Stimulated activated memory B cell treated with anti-CD40 and anti-IgM and Interleukin-4, amounts not matched to agents 10 μg/mL and 1 μg/mL and 100 μg/mL, for 72 hours (primary cell): ENCODE measurements at regions not wholly inside any gene's neighbourhood (a gene's known extent, or its start where the extent isn't known, plus 50 kb on each side); places are given as distances from the start of the nearest gene placed in this dataset.

Experiments used
- ATAC-seq: fragments of 150-1000 bp; cut with Tn5 transposase; 2 replicates; pipeline ENCODE4 v1.10.0; 2021
- H3K27ac Mint-ChIP-seq: one replicate; pipeline ENCODE4 v1.8.0; 2022; ENCODE audit warnings: mild to moderate bottlenecking, mixed read lengths
- H3K27me3 Mint-ChIP-seq: one replicate; pipeline ENCODE4 v1.8.0; 2022; ENCODE audit warnings: mixed read lengths
- H3K36me3 Mint-ChIP-seq: one replicate; pipeline ENCODE4 v1.8.0; 2022; ENCODE audit warnings: mixed read lengths
- H3K4me1 Mint-ChIP-seq: one replicate; pipeline ENCODE4 v1.8.0; 2022; ENCODE audit warnings: mixed read lengths
- H3K4me3 Mint-ChIP-seq: one replicate; pipeline ENCODE4 v1.8.0; 2022; ENCODE audit warnings: mild to moderate bottlenecking, moderate library complexity, mixed read lengths
- H3K9me3 Mint-ChIP-seq: one replicate; pipeline ENCODE4 v1.8.0; 2022; ENCODE audit warnings: mixed read lengths

- no peak for ATAC-seq
- H3K4me3 Mint-ChIP-seq = no peak overlapping the region
- no peaks in the 10 kb centered on the region for H3K4me1 Mint-ChIP-seq
- no peak overlapping the region for H3K27ac Mint-ChIP-seq
- no peaks in the 10 kb centered on the region for H3K36me3 Mint-ChIP-seq
- peaks cover 12% of the 10 kb centered on the region for H3K9me3 Mint-ChIP-seq
- H3K27me3 Mint-ChIP-seq = no peaks in the 10 kb centered on the region
Measured at GRCh38 chr10:64219271-64220025, 698.2 kb downstream of the REEP3 start.

GRCh38 chr10:64234489-64234888 is 713.3 kb downstream of the REEP3 start:
- Mint-ChIP-seq H3K4me1 (no peaks in the 10 kb centered on the region), H3K27me3 (no peaks in the 10 kb centered on the region), H3K4me3 (no peak overlapping the region)

GRCh38 chr10:64257704-64258103 is 736.5 kb downstream of the REEP3 start:
- no peaks in the 10 kb centered on the region for H3K27me3 Mint-ChIP-seq
- H3K36me3 Mint-ChIP-seq = no peaks in the 10 kb centered on the region
- H3K4me3 Mint-ChIP-seq = no peak overlapping the region
- no peaks in the 10 kb centered on the region for H3K4me1 Mint-ChIP-seq
- no peak for ATAC-seq
- H3K27ac Mint-ChIP-seq = no peak overlapping the region
- no peaks in the 10 kb centered on the region for H3K9me3 Mint-ChIP-seq

More at GRCh38 chr10:64234489-64234888, 713.3 kb downstream of the REEP3 start:
- peaks cover 3% of the 10 kb centered on the region for H3K9me3 Mint-ChIP-seq
- no peak overlapping the region for H3K27ac Mint-ChIP-seq
- H3K36me3 Mint-ChIP-seq = no peaks in the 10 kb centered on the region
- no peak for ATAC-seq

GRCh38 chr10:64261092-64261491 is 739.9 kb downstream of the REEP3 start:
- Mint-ChIP-seq H3K36me3 (no peaks in the 10 kb centered on the region), H3K9me3 (no peaks in the 10 kb centered on the region), H3K27ac (no peak overlapping the region), H3K4me3 (no peak overlapping the region), H3K4me1 (no peaks in the 10 kb centered on the region), H3K27me3 (no peaks in the 10 kb centered on the region)
- ATAC-seq = no peak

GRCh38 chr10:64261676-64262075 is 740.5 kb downstream of the REEP3 start:
- H3K27ac Mint-ChIP-seq = no peak overlapping the region
- H3K27me3 Mint-ChIP-seq = no peaks in the 10 kb centered on the region
- H3K4me1 Mint-ChIP-seq = no peaks in the 10 kb centered on the region
- no peaks in the 10 kb centered on the region for H3K36me3 Mint-ChIP-seq
- no peak overlapping the region for H3K4me3 Mint-ChIP-seq
- ATAC-seq = no peak
- no peaks in the 10 kb centered on the region for H3K9me3 Mint-ChIP-seq

GRCh38 chr10:64265961-64266360 is 744.8 kb downstream of the REEP3 start:
- Mint-ChIP-seq H3K4me1 (no peaks in the 10 kb centered on the region), H3K36me3 (no peaks in the 10 kb centered on the region), H3K27ac (no peak overlapping the region), H3K9me3 (peaks cover 3% of the 10 kb centered on the region), H3K4me3 (no peak overlapping the region), H3K27me3 (no peaks in the 10 kb centered on the region)
- ATAC-seq = no peak

GRCh38 chr10:64271508-64271907 is 750.3 kb downstream of the REEP3 start:
- Mint-ChIP-seq H3K4me3 (no peak overlapping the region), H3K27me3 (no peaks in the 10 kb centered on the region), H3K36me3 (no peaks in the 10 kb centered on the region), H3K4me1 (no peaks in the 10 kb centered on the region), H3K27ac (no peak overlapping the region), H3K9me3 (peaks cover 3% of the 10 kb centered on the region)
- no peak for ATAC-seq

GRCh38 chr10:64271983-64272382 is 750.8 kb downstream of the REEP3 start:
- peaks cover 3% of the 10 kb centered on the region for H3K9me3 Mint-ChIP-seq
- no peaks in the 10 kb centered on the region for H3K27me3 Mint-ChIP-seq
- no peak overlapping the region for H3K4me3 Mint-ChIP-seq
- H3K4me1 Mint-ChIP-seq = no peaks in the 10 kb centered on the region
- no peak overlapping the region for H3K27ac Mint-ChIP-seq
- ATAC-seq = no peak
- no peaks in the 10 kb centered on the region for H3K36me3 Mint-ChIP-seq

GRCh38 chr10:64275001-64275400 is 753.8 kb downstream of the REEP3 start:
- Mint-ChIP-seq H3K4me3 (no peak overlapping the region), H3K36me3 (no peaks in the 10 kb centered on the region), H3K27ac (no peak overlapping the region), H3K27me3 (no peaks in the 10 kb centered on the region), H3K4me1 (no peaks in the 10 kb centered on the region), H3K9me3 (peaks cover 3% of the 10 kb centered on the region)
- no peak for ATAC-seq

GRCh38 chr10:64275774-64276173 is 754.6 kb downstream of the REEP3 start:
- Mint-ChIP-seq H3K4me1 (no peaks in the 10 kb centered on the region), H3K4me3 (no peak overlapping the region), H3K9me3 (peaks cover 3% of the 10 kb centered on the region), H3K27me3 (no peaks in the 10 kb centered on the region), H3K27ac (no peak overlapping the region), H3K36me3 (no peaks in the 10 kb centered on the region)
- no peak for ATAC-seq

- peaks cover 3% of the 10 kb centered on the region for H3K9me3 Mint-ChIP-seq
- ATAC-seq = no peak
- no peaks in the 10 kb centered on the region for H3K4me1 Mint-ChIP-seq
- no peaks in the 10 kb centered on the region for H3K27me3 Mint-ChIP-seq
- no peak overlapping the region for H3K27ac Mint-ChIP-seq
- no peak overlapping the region for H3K4me3 Mint-ChIP-seq
- H3K36me3 Mint-ChIP-seq = no peaks in the 10 kb centered on the region
Measured at GRCh38 chr10:64277536-64277935, 756.3 kb downstream of the REEP3 start.

GRCh38 chr10:64283621-64284020 is 762.4 kb downstream of the REEP3 start:
- Mint-ChIP-seq H3K4me3 (no peak overlapping the region), H3K27ac (no peak overlapping the region), H3K36me3 (no peaks in the 10 kb centered on the region), H3K9me3 (peaks cover 2% of the 10 kb centered on the region), H3K4me1 (no peaks in the 10 kb centered on the region), H3K27me3 (no peaks in the 10 kb centered on the region)
- peak; percentile 20 for ATAC-seq

- Mint-ChIP-seq H3K4me3 (no peak overlapping the region), H3K27me3 (no peaks in the 10 kb centered on the region), H3K4me1 (no peaks in the 10 kb centered on the region), H3K9me3 (peaks cover 2% of the 10 kb centered on the region), H3K27ac (no peak overlapping the region), H3K36me3 (no peaks in the 10 kb centered on the region)
- no peak for ATAC-seq
Measured at GRCh38 chr10:64286533-64286932, 765.3 kb downstream of the REEP3 start.

- Mint-ChIP-seq H3K36me3 (no peaks in the 10 kb centered on the region), H3K4me1 (no peaks in the 10 kb centered on the region), H3K27ac (no peak overlapping the region), H3K9me3 (peaks cover 2% of the 10 kb centered on the region), H3K4me3 (no peak overlapping the region), H3K27me3 (no peaks in the 10 kb centered on the region)
- ATAC-seq = no peak
Measured at GRCh38 chr10:64288404-64288803, 767.2 kb downstream of the REEP3 start.

GRCh38 chr10:64303566-64303965 is 782.4 kb downstream of the REEP3 start:
- no peaks in the 10 kb centered on the region for H3K36me3 Mint-ChIP-seq
- no peaks in the 10 kb centered on the region for H3K4me1 Mint-ChIP-seq
- no peak overlapping the region for H3K27ac Mint-ChIP-seq
- ATAC-seq = no peak
- no peak overlapping the region for H3K4me3 Mint-ChIP-seq
- no peaks in the 10 kb centered on the region for H3K9me3 Mint-ChIP-seq
- no peaks in the 10 kb centered on the region for H3K27me3 Mint-ChIP-seq

- Mint-ChIP-seq H3K27me3 (no peaks in the 10 kb centered on the region), H3K4me1 (no peaks in the 10 kb centered on the region), H3K4me3 (no peak overlapping the region), H3K27ac (no peak overlapping the region), H3K9me3 (no peaks in the 10 kb centered on the region), H3K36me3 (no peaks in the 10 kb centered on the region)
- no peak for ATAC-seq
Measured at GRCh38 chr10:64306729-64307327, 785.6 kb downstream of the REEP3 start.
